Osteocyte (in vitro differentiated cells): ENCODE measurements at regions not wholly inside any gene's neighbourhood (a gene's known extent, or its start where the extent isn't known, plus 50 kb on each side); places are given as distances from the start of the nearest gene placed in this dataset.

Experiments
- DNase-seq: peaks from one replicate; pipeline ENCODE4 v3.0.0; 2021; ENCODE audit warnings: mixed read lengths; ENCODE audit not compliant: unreplicated experiment; ENCODE audit errors: extremely low spot score
- H3K27ac Mint-ChIP-seq: one replicate; pipeline ENCODE4 v1.8.0; 2021; ENCODE audit warnings: mild to moderate bottlenecking, mixed read lengths; ENCODE audit not compliant: unreplicated experiment
- H3K27me3 Mint-ChIP-seq: one replicate; pipeline ENCODE4 v1.8.0; 2021; ENCODE audit warnings: mixed read lengths; ENCODE audit not compliant: unreplicated experiment
- H3K36me3 Mint-ChIP-seq: one replicate; pipeline ENCODE4 v1.8.0; 2021; ENCODE audit warnings: mixed read lengths; ENCODE audit not compliant: unreplicated experiment
- H3K4me1 Mint-ChIP-seq: one replicate; pipeline ENCODE4 v1.8.0; 2021; ENCODE audit warnings: mixed read lengths; ENCODE audit not compliant: unreplicated experiment
- H3K4me3 Mint-ChIP-seq: one replicate; pipeline ENCODE4 v1.8.0; 2021; ENCODE audit warnings: mild to moderate bottlenecking, moderate library complexity, mixed read lengths; ENCODE audit not compliant: unreplicated experiment
- H3K9me3 Mint-ChIP-seq: one replicate; pipeline ENCODE4 v1.8.0; 2021; ENCODE audit warnings: mixed read lengths; ENCODE audit not compliant: unreplicated experiment
- TF ChIP-seq, protein P1 (sequence below): fragments of 200-600 bp; sonication (generic); IDR thresholded peaks from 2 replicates; pipeline ENCODE4 v1.5.0; 2021; ENCODE audit warnings: antibody characterized with exemption, mild to moderate bottlenecking, moderate library complexity

DNA sequence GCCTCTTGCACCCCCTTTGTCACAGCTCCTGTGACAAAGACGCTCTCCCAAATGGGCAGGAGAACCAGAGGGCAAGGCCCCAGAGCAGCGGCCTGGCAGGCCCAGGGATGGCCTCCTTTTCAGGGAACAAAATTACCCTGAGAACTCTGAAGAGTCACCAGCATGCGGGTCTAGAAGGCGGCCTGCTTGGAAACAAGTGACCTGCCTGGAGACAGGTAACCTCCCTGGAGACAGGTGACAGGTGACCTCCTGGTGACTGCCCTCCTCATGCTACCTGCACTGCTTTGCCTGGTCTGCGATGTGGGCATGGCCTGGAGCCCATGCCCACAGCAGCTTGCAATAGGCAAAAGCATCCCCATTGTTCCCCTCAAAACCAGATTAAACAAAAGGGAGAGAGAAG, 86.5 kb upstream of the ZC3H12A start:
- no peak overlapping the region for H3K4me3 Mint-ChIP-seq
- TF ChIP-seq, protein P1, sequence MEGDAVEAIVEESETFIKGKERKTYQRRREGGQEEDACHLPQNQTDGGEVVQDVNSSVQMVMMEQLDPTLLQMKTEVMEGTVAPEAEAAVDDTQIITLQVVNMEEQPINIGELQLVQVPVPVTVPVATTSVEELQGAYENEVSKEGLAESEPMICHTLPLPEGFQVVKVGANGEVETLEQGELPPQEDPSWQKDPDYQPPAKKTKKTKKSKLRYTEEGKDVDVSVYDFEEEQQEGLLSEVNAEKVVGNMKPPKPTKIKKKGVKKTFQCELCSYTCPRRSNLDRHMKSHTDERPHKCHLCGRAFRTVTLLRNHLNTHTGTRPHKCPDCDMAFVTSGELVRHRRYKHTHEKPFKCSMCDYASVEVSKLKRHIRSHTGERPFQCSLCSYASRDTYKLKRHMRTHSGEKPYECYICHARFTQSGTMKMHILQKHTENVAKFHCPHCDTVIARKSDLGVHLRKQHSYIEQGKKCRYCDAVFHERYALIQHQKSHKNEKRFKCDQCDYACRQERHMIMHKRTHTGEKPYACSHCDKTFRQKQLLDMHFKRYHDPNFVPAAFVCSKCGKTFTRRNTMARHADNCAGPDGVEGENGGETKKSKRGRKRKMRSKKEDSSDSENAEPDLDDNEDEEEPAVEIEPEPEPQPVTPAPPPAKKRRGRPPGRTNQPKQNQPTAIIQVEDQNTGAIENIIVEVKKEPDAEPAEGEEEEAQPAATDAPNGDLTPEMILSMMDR: no peak
- no peaks in the 10 kb centered on the region for H3K9me3 Mint-ChIP-seq
- no peaks in the 10 kb centered on the region for H3K4me1 Mint-ChIP-seq
- no peaks in the 10 kb centered on the region for H3K36me3 Mint-ChIP-seq
- no peak overlapping the region for H3K27ac Mint-ChIP-seq
- H3K27me3 Mint-ChIP-seq: no peaks in the 10 kb centered on the region
- no peak for DNase-seq

DNA sequence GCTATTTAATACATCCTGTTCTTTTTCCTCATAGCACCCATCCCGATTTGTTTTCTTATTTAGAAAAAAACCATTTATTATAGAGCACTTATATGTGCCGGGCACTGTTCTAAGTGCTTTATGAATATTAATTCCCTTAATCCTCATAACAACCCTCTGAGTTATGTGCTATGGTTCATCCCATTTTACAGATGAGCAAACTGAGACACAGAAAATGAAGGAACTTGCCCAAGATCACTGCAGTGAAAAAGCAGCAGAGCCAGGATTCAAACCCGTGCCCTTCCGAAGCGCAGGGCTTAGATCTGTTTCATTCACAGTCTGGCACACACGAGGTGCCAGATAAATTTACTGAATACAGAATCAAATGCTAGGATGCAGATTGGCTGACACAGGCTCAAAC, 85.1 kb upstream of the ZC3H12A start:
- Mint-ChIP-seq H3K27me3 (peaks cover 6% of the 10 kb centered on the region), H3K36me3 (no peaks in the 10 kb centered on the region), H3K4me3 (no peak overlapping the region), H3K27ac (no peak overlapping the region), H3K9me3 (no peaks in the 10 kb centered on the region), H3K4me1 (no peaks in the 10 kb centered on the region)
- TF ChIP-seq, protein P1: no peak
- no peak for DNase-seq

DNA sequence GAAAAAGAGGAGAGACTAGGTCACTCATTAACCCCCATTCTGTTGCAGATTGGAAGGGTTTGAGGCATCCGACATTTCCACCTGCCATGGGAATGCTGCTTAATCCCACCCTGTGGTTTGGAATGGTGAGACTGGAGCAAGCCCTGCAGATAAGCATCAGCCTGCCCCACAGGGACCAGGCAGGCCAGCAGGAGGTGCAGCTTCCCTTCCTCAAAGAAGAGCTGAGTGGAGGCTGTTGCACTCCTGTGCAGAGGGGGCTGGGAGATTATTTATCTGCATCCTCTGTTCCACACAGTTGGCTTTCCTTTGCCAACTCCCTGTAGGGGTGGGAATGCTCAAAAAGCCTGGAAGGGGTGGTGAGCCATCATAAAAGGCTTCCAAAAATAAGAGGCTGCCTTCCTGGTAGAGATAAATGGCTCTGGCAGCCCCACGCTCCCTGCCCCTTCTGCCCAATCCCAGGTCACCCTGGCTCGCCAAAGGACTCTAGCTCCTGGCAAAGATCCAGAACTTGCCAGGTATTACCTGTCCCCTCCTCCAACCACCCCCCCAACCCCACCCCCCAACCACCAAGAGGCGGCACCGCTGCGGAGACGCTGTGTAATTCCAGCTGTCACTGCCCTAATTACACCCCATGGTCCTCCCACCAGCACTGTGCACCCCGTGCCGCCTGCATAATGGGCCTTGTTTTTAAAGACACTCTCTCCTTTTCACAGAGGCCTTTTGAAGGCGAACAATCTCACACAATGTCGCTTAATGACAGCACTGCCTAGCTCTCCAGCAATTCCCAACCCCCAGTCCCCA, 83.0 kb upstream of the ZC3H12A start:
- peaks cover 8% of the 10 kb centered on the region for H3K27me3 Mint-ChIP-seq
- DNase-seq: no peak
- H3K4me3 Mint-ChIP-seq: no peak overlapping the region
- H3K9me3 Mint-ChIP-seq: no peaks in the 10 kb centered on the region
- H3K27ac Mint-ChIP-seq: no peak overlapping the region
- H3K36me3 Mint-ChIP-seq: no peaks in the 10 kb centered on the region
- H3K4me1 Mint-ChIP-seq: no peaks in the 10 kb centered on the region
- TF ChIP-seq, protein P1: no peak

DNA sequence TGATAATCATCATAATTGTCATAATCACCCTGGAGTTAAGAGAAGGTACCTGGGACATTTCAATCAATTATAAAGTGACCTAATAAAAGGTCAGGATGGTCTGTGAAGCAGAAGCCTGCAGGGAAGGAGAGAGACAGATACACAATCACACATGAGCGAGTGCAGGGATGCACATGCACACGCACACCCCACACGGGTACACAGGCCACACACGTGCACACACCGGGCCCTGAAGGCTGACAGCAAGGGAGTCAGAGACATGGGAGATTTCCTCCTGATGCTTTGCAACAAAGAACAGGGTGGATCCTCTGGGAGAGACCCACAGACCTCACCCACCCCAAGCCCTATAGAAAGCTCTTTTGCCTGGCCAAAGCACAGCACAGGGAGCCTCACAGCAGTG, 82.3 kb upstream of the ZC3H12A start:
- TF ChIP-seq, protein P1: no peak
- H3K9me3 Mint-ChIP-seq: no peaks in the 10 kb centered on the region
- no peaks in the 10 kb centered on the region for H3K4me1 Mint-ChIP-seq
- peaks cover 8% of the 10 kb centered on the region for H3K27me3 Mint-ChIP-seq
- no peak overlapping the region for H3K27ac Mint-ChIP-seq
- H3K36me3 Mint-ChIP-seq: no peaks in the 10 kb centered on the region
- H3K4me3 Mint-ChIP-seq: no peak overlapping the region
- DNase-seq: no peak

DNA sequence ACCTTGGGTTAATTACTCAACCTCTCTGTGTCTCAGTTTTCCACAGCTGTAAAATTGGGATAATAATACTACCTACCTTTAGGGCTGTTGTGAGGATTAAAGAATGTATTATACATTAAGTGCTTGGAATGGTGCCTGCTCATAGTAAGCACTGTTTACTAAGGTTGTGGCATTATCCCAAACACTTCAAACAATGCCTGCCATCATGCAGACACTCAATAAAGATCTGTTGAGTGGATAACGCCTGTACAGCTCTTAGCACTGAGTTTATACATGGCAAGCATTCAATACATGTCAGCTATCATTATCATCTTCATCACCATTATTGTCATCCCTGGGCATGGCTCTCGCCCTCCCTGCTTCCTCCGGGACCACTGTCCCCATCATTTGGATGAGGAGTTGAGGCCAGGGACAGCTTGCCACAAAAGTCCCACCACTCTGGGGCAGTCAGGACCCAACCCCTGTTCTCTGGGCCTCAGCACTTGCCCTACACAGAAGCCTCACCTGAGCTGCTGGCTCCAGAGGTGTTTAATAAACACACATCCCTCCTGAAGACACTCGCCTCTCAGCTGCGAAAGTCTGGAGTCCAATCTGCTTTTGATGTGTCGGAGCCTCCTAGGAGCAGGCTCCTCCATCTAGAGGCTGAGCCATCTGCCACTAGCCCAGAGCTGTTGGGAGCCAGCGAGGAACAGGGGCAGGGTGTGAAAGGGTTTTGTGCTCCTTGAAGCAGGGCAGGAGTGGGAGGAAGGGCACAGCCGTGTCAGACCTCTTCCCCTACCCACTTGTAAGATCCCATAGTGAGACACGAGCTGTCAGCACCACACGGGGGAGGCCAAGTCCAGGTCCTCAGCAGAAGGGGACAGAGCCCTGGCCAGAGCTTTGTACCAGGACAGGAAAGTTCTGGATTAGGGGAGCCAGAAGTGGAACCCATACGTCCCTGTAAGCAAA, 80.9 kb upstream of the ZC3H12A start:
- Mint-ChIP-seq H3K27ac (no peak overlapping the region), H3K9me3 (no peaks in the 10 kb centered on the region), H3K27me3 (peaks cover 10% of the 10 kb centered on the region), H3K4me3 (no peak overlapping the region), H3K4me1 (no peaks in the 10 kb centered on the region), H3K36me3 (no peaks in the 10 kb centered on the region)
- TF ChIP-seq, protein P1: no peak
- DNase-seq: no peak
